IMR-90 (cell line): ENCODE measurements at regions not wholly inside any gene's neighbourhood (a gene's known extent, or its start where the extent isn't known, plus 50 kb on each side); places are given as distances from the start of the nearest gene placed in this dataset.

Experiments used
- ATAC-seq: fragments of 200-7000 bp; cut with Tn5 transposase; 2 replicates; pipeline ENCODE4 v1.9.1; 2020; ENCODE audit warnings: low read depth, mild to moderate bottlenecking, moderate library complexity
- BruUV-seq: library from RNA; stranded (reverse); fragments of 400-500 nt; replicated peaks from 2 replicates; lab custom pipeline; 2021; lab: Mats Ljungman, UMichigan
- CTCF ChIA-PET: fragments of 300-600 bp; formaldehyde crosslinking; extraction: SDS; loops from one replicate; lab custom pipeline; 2021; ENCODE audit warnings: antibody characterized with exemption; lab: Yijun Ruan, JAX
- POLR2A ChIA-PET: fragments of 300-600 bp; sonication (Branson Sonifier 250); formaldehyde crosslinking; loops from one replicate; lab custom pipeline; 2022; ENCODE audit warnings: antibody characterized with exemption; ENCODE audit not compliant: unreplicated experiment; lab: Charles Lee
- DNase-seq: peaks from one replicate; pipeline ENCODE4 v3.0.0; 2013
- H2AFZ ChIP-seq: replicated peaks from 2 replicates; pipeline ENCODE3; 2013; ENCODE audit warnings: low read length, mild to moderate bottlenecking; ENCODE audit not compliant: poor library complexity
- H2AK5ac ChIP-seq: 2 replicates; pipeline ENCODE4 v1.6.1; 2013; ENCODE audit warnings: low read depth, low read length, inconsistent platforms
- H2AK9ac ChIP-seq: replicated peaks from 2 replicates; pipeline ENCODE3; 2013; ENCODE audit warnings: mild to moderate bottlenecking, low read depth, low read length, moderate library complexity; ENCODE audit not compliant: poor library complexity
- H2BK120ac ChIP-seq: 2 replicates; pipeline ENCODE4 v1.6.1; 2013; ENCODE audit warnings: low read depth, low read length, inconsistent platforms
- H2BK15ac ChIP-seq: 3 replicates; pipeline ENCODE4 v1.6.1; 2013; ENCODE audit warnings: low read depth, low read length, inconsistent platforms
- H2BK20ac ChIP-seq: 2 replicates; pipeline ENCODE4 v1.6.1; 2013; ENCODE audit warnings: low read depth, mild to moderate bottlenecking, inconsistent platforms, low read length, moderate library complexity
- H2BK5ac ChIP-seq: 2 replicates; pipeline ENCODE4 v1.6.1; 2013; ENCODE audit warnings: mild to moderate bottlenecking, low read depth, low read length, inconsistent platforms; ENCODE audit not compliant: poor library complexity, severe bottlenecking
- H3K14ac ChIP-seq: replicated peaks from 2 replicates; pipeline ENCODE4 v1.6.1; 2013; ENCODE audit warnings: low read depth, low read length, inconsistent platforms
- H3K18ac ChIP-seq: 2 replicates; pipeline ENCODE4 v1.6.1; 2013; ENCODE audit warnings: low read depth, low read length, control low read depth
- H3K23ac ChIP-seq: 2 replicates; pipeline ENCODE4 v1.6.1; 2013; ENCODE audit warnings: low read depth, low read length, inconsistent platforms
- H3K27ac ChIP-seq: 2 replicates; pipeline ENCODE4 v1.5.1; 2013; ENCODE audit warnings: mild to moderate bottlenecking, control low read depth, low read length; ENCODE audit not compliant: insufficient read depth
- H3K27me3 ChIP-seq: 2 replicates; pipeline ENCODE4 v1.6.1; 2013; ENCODE audit warnings: low read length; ENCODE audit not compliant: control insufficient read depth, insufficient read depth
- H3K36me3 ChIP-seq: 2 replicates; pipeline ENCODE4 v1.6.1; 2013; ENCODE audit warnings: low read length, mixed read lengths; ENCODE audit not compliant: control insufficient read depth, insufficient read depth
- H3K4ac ChIP-seq: 2 replicates; pipeline ENCODE4 v1.6.1; 2013; ENCODE audit warnings: low read depth, low read length, inconsistent platforms
- H3K4me1 ChIP-seq: 2 replicates; pipeline ENCODE4 v1.6.1; 2013; ENCODE audit warnings: low read length, mixed read lengths; ENCODE audit not compliant: control insufficient read depth, insufficient read depth
- H3K4me2 ChIP-seq: 2 replicates; pipeline ENCODE4 v1.6.1; 2013; ENCODE audit warnings: low read depth, mild to moderate bottlenecking, control low read depth, low read length, moderate library complexity
- H3K4me3 ChIP-seq: 2 replicates; pipeline ENCODE4 v1.5.1; 2013; ENCODE audit warnings: low read depth, mild to moderate bottlenecking, control low read depth, low read length, moderate library complexity; ENCODE audit not compliant: insufficient read depth
- H3K56ac ChIP-seq: 2 replicates; pipeline ENCODE4 v1.6.1; 2013; ENCODE audit warnings: low read length, inconsistent platforms; ENCODE audit not compliant: insufficient read depth; ENCODE audit errors: extremely low read depth
- H3K79me1 ChIP-seq, 2 experiments: 2 replicates each; pipeline ENCODE4 v1.6.1; 2013; ENCODE audit warnings: low read length in 2 of 2, inconsistent platforms in 1 of 2, low read depth in 1 of 2
- H3K9ac ChIP-seq: 2 replicates; pipeline ENCODE4 v1.6.1; 2013; ENCODE audit warnings: low read depth, low read length, control low read depth
- H3K9me1 ChIP-seq: 2 replicates; pipeline ENCODE4 v1.6.1; 2013; ENCODE audit warnings: low read length, inconsistent platforms; ENCODE audit not compliant: insufficient read depth
- H3K9me3 ChIP-seq: 2 replicates; pipeline ENCODE4 v1.6.1; 2013; ENCODE audit warnings: low read length; ENCODE audit not compliant: control insufficient read depth, insufficient read depth
- H4K20me1 ChIP-seq: 2 replicates; pipeline ENCODE4 v1.6.1; 2013; ENCODE audit warnings: low read length, inconsistent platforms; ENCODE audit not compliant: insufficient read depth
- H4K5ac ChIP-seq: 2 replicates; pipeline ENCODE4 v1.6.1; 2013; ENCODE audit warnings: mild to moderate bottlenecking, low read depth, low read length, control low read depth
- H4K8ac ChIP-seq, 2 experiments: 2 replicates each; pipeline ENCODE4 v1.6.1; 2013; ENCODE audit warnings: low read depth in 2 of 2, low read length in 2 of 2, control low read depth in 1 of 2, inconsistent platforms in 1 of 2
- H4K91ac ChIP-seq: 2 replicates; pipeline ENCODE4 v1.6.1; 2013; ENCODE audit warnings: low read depth, low read length, inconsistent platforms; ENCODE audit not compliant: insufficient read depth
- CEBPB ChIP-seq: IDR thresholded peaks from 2 replicates; pipeline ENCODE4 v1.6.1; 2012; ENCODE audit warnings: low read depth, low read length, improper control_type of control experiment
- FOS ChIP-seq: fragments of 150-350 bp; IDR thresholded peaks from 2 replicates; pipeline ENCODE4 v1.6.1; 2016; ENCODE audit warnings: low read depth, low read length
- SMC3 ChIP-seq: fragments of 150-350 bp; IDR thresholded peaks from 2 replicates; pipeline ENCODE4 v1.6.1; 2016; ENCODE audit warnings: low read depth, mild to moderate bottlenecking, antibody characterized with exemption, low read length, moderate library complexity
- WGBS, 2 experiments: methylation state at CpG; one replicate each; pipeline versions ENCODE4 v1.1.5 to v1.1.7; 2013; ENCODE audit warnings: missing lambda C conversion rate in 2 of 2; ENCODE audit not compliant: insufficient read length in 1 of 2; ENCODE audit errors: extremely low coverage in 2 of 2; 5-methylcytosine and 5-hydroxymethylcytosine counted together
- dilution Hi-C: fragments of 300-500 bp; cut with HindIII; formaldehyde crosslinking; loops from one replicate; pipeline ENCODE4 v1.14.3; 2018; ENCODE audit warnings: low sequenced_read_pairs; ENCODE audit not compliant: unreplicated experiment
- in situ Hi-C: fragments of 300-500 bp; cut with MboI; formaldehyde crosslinking; loops from 3 replicates; pipeline ENCODE4 v1.14.3; 2019; ENCODE audit warnings: low sequenced_read_pairs, inconsistent platforms, mixed read lengths
- intact Hi-C: fragments of 100-400 bp; cut with micrococcal nuclease; formaldehyde crosslinking; loops from 2 replicates; pipeline ENCODE4 v1.10.0; 2022

- ChIA-PET CTCF (interaction anchor here (1.2 kb wide), 1 partner anchor 16 kb away, joined by 4 read pairs; no protein-coding TSS in a partner anchor), POLR2A (no interaction called here)
- Histone ChIP-seq H3K56ac (no peak overlapping the region), H2BK5ac (no peak overlapping the region), H3K14ac (no peak overlapping the region), H4K91ac (no peak overlapping the region), H3K4ac (no peak overlapping the region), H2BK15ac (no peak overlapping the region), H3K4me1 (no peaks in the 10 kb centered on the region), H3K23ac (no peak overlapping the region), H3K4me2 (no peak overlapping the region), H2AK5ac (no peak overlapping the region), H3K9me1 (no peaks in the 10 kb centered on the region), H3K36me3 (no peaks in the 10 kb centered on the region), H4K5ac (no peak overlapping the region), H2AK9ac (no peak overlapping the region), H3K79me1 (no peaks in the 10 kb centered on the region), H3K18ac (no peak overlapping the region), H3K9me3 (no peaks in the 10 kb centered on the region), H3K27me3 (no peaks in the 10 kb centered on the region), H3K4me3 (no peak overlapping the region), H4K20me1 (no peaks in the 10 kb centered on the region), H2AFZ (no peak overlapping the region), H3K9ac (no peak overlapping the region), H2BK20ac (no peak overlapping the region), H2BK120ac (no peak overlapping the region), H3K27ac (no peak overlapping the region), H4K8ac (no peak overlapping the region)
- peak; percentile 10 for DNase-seq
- no peak for ATAC-seq
- in situ Hi-C loops (no loop called here), dilution Hi-C loops (no loop called here), intact Hi-C loops (no loop called here)
- TF ChIP-seq SMC3 = no peak
- TF ChIP-seq FOS = no peak
- TF ChIP-seq CEBPB = no peak
- no TSS peak for BruUV-seq
- WGBS, 2 experiments = no CpG with 5 or more reads among the region's 2 CpGs
These were observed 424.2 kb downstream of the SPATA31D1 start for GRCh38 chr9:82412586-82413305.
